ENCODE measurements at regions not wholly inside any gene's neighbourhood (a gene's known extent, or its start where the extent isn't known, plus 50 kb on each side); places are given as distances from the start of the nearest gene placed in this dataset.

DNA sequence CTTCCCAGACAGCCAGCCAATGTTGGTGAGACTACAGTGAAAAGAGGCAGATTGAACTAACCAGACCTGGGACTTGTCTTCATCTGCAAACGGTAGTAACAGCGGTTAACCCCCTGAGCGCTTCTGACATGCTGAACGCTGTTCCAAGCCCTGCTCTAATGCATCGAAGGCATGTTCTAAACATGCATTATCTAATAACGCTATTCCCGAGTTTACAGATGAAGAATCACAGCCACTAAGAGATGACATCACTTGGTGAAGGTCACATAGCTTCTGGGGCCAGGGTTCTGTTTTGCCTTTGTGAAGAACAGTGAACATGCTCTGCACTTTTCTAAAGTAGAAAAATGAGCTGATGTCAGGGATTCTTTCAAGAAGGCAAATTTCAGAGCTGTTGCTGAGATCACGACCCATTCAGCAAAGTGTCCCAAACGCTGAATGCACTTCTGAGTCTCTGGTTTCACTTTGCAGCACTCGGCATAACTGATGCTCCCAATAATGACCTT, 56.0 kb downstream of the FOS start:
- POLR2A ChIA-PET = no interaction called here
- Histone ChIP-seq H3K36me3 (ENCODE audit: control insufficient read depth in 1 of 2, insufficient read depth in 2 of 2, low read length in 2 of 2) (no peaks in the 10 kb centered on the region), H3K9me3 (ENCODE audit: control insufficient read depth in 1 of 2, insufficient read depth in 1 of 2, low read depth in 1 of 2, low read length in 2 of 2) (no peaks in the 10 kb centered on the region), H3K79me2 (ENCODE audit: insufficient read depth, low read length) (no peaks in the 10 kb centered on the region), H3K4me1 (ENCODE audit: control insufficient read depth in 1 of 2, insufficient read depth in 2 of 2, low read length in 2 of 2) (no peaks in the 10 kb centered on the region), H2AFZ (ENCODE audit: low read depth, low read length, poor library complexity, severe bottlenecking) (no peak overlapping the region), H3K9me2 (ENCODE audit: insufficient read depth) (no peaks in the 10 kb centered on the region), H3K27me3 (ENCODE audit: insufficient read depth, low read length) (peaks cover 8% of the 10 kb centered on the region; the same call in 1 of the 2 replicates), H3K4me3 (replicated peaks in 1 of 2; ENCODE audit: low read depth in 1 of 2, low read length in 2 of 2) (no peak overlapping the region), H3K4me2 (ENCODE audit: low read length) (no peak overlapping the region), H4K20me1 (ENCODE audit: insufficient read depth) (no peaks in the 10 kb centered on the region), H3K27ac (ENCODE audit: low read depth, low read length) (no peak overlapping the region), H3K9ac (ENCODE audit: low read length) (no peak overlapping the region)
- RAD21 ChIA-PET (ENCODE audit: low non-redundant PET in 1 of 2, low total read pairs in 2 of 2, uncharacterized antibody in 2 of 2, unreplicated experiment in 2 of 2) = no interaction called here
- TF ChIP-seq, protein P1, sequence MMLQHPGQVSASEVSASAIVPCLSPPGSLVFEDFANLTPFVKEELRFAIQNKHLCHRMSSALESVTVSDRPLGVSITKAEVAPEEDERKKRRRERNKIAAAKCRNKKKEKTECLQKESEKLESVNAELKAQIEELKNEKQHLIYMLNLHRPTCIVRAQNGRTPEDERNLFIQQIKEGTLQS (IDR thresholded peaks at IDR 0.05) = no peak
- no peak for TF ChIP-seq REST (IDR thresholded peaks at IDR 0.05; ENCODE audit: low read depth)
- no peak for TF ChIP-seq SRF (IDR thresholded peaks at IDR 0.05; ENCODE audit: low read depth)
- TF ChIP-seq EGR1 (IDR thresholded peaks at IDR 0.05; ENCODE audit: low read depth) = no peak
- TF ChIP-seq POLR2AphosphoS5 (IDR thresholded peaks at IDR 0.05; ENCODE audit: low read depth, low read length) = no peak
- TF ChIP-seq, protein P2, sequence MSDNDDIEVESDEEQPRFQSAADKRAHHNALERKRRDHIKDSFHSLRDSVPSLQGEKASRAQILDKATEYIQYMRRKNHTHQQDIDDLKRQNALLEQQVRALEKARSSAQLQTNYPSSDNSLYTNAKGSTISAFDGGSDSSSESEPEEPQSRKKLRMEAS (IDR thresholded peaks at IDR 0.05) = no peak
- intact Hi-C loops (cut with micrococcal nuclease) = no loop called here
- BruUV-seq (replicated peaks) = no TSS peak
- CTCF ChIA-PET = no interaction called here
- DNase-seq (ENCODE audit: low read depth, low spot score) = no peak
- no peak for ATAC-seq

Data from HCT116 (cell line).